ENCODE measurements at regions not wholly inside any gene's neighbourhood (a gene's known extent, or its start where the extent isn't known, plus 50 kb on each side); places are given as distances from the start of the nearest gene placed in this dataset.
A peak's percentile ranks its signal among the peaks of the same experiment; 100 is the strongest.

- ChIA-PET CTCF (ENCODE audit: low intra/inter-chr PET ratio) (no interaction called here), POLR2A (interaction anchor here (0.6 to 3.0 kb wide), 11 partner anchors 8 to 161 kb away, joined by 3 to 12 read pairs (median 6); partner anchors contain the start of genes CAPRIN1 and LMO2)
- WGBS (ENCODE audit: insufficient coverage, low coverage, missing lambda C conversion rate), result 2% methylated on average over 3 of the region's 3 CpGs
- Histone ChIP-seq H3K36me3 (ENCODE audit: control insufficient read depth, insufficient read depth, low read length) (no peaks in the 10 kb centered on the region), H3K27ac (ENCODE audit: extremely low read depth, low read depth, low read length) (peak overlapping the region; percentile 84), H3K27me3 (ENCODE audit: control insufficient read depth in 2 of 2, insufficient read depth in 2 of 2, low read length in 2 of 2) (no peaks in the 10 kb centered on the region), H3K4me3 (no peak overlapping the region), H3K79me2 (ENCODE audit: control insufficient read depth, insufficient read depth, low read length) (no peaks in the 10 kb centered on the region; the same call in 2 of the 3 replicates), H3K4me1 (replicated peaks in 1 of 2; ENCODE audit: control insufficient read depth in 2 of 2, insufficient read depth in 2 of 2, low read length in 2 of 2) (peaks cover 53 to 68% of the 10 kb centered on the region in 2 experiments), H3K4me2 (ENCODE audit: insufficient read depth, low read length) (peak overlapping the region; percentile 62), H3K9me3 (replicated peaks; ENCODE audit: control insufficient read depth, insufficient read depth, low read depth, low read length) (no peaks in the 10 kb centered on the region), H3K9ac (ENCODE audit: insufficient read depth in 1 of 2, low read depth in 2 of 2, low read length in 2 of 2) (peak overlapping the region in 1 of 2 experiments; percentile 60; a peak in 2 of 4 replicates), H4K20me1 (replicated peaks; ENCODE audit: control insufficient read depth, insufficient read depth, low read length) (no peaks in the 10 kb centered on the region), H3K9me1 (ENCODE audit: control insufficient read depth, insufficient read depth, low read length) (no peaks in the 10 kb centered on the region), H2AFZ (ENCODE audit: low read depth, low read length) (peak overlapping the region; percentile 54)
- FAIRE-seq (no peak), ATAC-seq (no peak), DNase-seq (ENCODE audit: extremely low read depth in 1 of 4, low spot score in 3 of 4) (no peak)
- no TSS peak for BruUV-seq (replicated peaks)
- in situ Hi-C loops (cut with MboI) (no loop called here), intact Hi-C loops (cut with micrococcal nuclease) (loop anchor here (1.0 to 2.0 kb wide), 3 partner anchors 26 to 52 kb away; partner anchors contain the start of gene LMO2)
- TF ChIP-seq HSF4 (CRISPR knock-in tag; IDR thresholded peaks at IDR 0.05; ENCODE audit: borderline replicate concordance) (peak; percentile 61; the same call in 1 of the 2 replicates), RNF219 (CRISPR knock-in tag; IDR thresholded peaks at IDR 0.05) (no peak), NFRKB (IDR thresholded peaks at IDR 0.05; ENCODE audit: low read depth) (peak; percentile 78; the same call in 1 of the 2 replicates), TCF15 (CRISPR knock-in tag; IDR thresholded peaks at IDR 0.05) (0 out of 2 replicates have a peak, but pooled peaks have one; percentile 66)
- TF ChIP-seq, protein P1, sequence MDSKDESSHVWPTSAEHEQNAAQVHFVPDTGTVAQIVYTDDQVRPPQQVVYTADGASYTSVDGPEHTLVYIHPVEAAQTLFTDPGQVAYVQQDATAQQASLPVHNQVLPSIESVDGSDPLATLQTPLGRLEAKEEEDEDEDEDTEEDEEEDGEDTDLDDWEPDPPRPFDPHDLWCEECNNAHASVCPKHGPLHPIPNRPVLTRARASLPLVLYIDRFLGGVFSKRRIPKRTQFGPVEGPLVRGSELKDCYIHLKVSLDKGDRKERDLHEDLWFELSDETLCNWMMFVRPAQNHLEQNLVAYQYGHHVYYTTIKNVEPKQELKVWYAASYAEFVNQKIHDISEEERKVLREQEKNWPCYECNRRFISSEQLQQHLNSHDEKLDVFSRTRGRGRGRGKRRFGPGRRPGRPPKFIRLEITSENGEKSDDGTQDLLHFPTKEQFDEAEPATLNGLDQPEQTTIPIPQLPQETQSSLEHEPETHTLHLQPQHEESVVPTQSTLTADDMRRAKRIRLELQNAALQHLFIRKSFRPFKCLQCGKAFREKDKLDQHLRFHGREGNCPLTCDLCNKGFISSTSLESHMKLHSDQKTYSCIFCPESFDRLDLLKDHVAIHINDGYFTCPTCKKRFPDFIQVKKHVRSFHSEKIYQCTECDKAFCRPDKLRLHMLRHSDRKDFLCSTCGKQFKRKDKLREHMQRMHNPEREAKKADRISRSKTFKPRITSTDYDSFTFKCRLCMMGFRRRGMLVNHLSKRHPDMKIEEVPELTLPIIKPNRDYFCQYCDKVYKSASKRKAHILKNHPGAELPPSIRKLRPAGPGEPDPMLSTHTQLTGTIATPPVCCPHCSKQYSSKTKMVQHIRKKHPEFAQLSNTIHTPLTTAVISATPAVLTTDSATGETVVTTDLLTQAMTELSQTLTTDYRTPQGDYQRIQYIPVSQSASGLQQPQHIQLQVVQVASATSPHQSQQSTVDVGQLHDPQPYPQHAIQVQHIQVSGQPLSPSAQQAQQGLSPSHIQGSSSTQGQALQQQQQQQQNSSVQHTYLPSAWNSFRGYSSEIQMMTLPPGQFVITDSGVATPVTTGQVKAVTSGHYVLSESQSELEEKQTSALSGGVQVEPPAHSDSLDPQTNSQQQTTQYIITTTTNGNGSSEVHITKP (IDR thresholded peaks at IDR 0.05; ENCODE audit: partially characterized antibody), result peak; percentile 32
- TF ChIP-seq, protein P2, sequence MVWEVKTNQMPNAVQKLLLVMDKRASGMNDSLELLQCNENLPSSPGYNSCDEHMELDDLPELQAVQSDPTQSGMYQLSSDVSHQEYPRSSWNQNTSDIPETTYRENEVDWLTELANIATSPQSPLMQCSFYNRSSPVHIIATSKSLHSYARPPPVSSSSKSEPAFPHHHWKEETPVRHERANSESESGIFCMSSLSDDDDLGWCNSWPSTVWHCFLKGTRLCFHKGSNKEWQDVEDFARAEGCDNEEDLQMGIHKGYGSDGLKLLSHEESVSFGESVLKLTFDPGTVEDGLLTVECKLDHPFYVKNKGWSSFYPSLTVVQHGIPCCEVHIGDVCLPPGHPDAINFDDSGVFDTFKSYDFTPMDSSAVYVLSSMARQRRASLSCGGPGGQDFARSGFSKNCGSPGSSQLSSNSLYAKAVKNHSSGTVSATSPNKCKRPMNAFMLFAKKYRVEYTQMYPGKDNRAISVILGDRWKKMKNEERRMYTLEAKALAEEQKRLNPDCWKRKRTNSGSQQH (CRISPR knock-in tag; IDR thresholded peaks at IDR 0.05), result no peak
Measured at GRCh38 chr11:33944345-33944692, 52.4 kb upstream of the LMO2 start.

Data from K562 (cell line).